Lower leg skin (tissue), 4 donors: ENCODE measurements at regions not wholly inside any gene's neighbourhood (a gene's known extent, or its start where the extent isn't known, plus 50 kb on each side); places are given as distances from the start of the nearest gene placed in this dataset.
"Not testable (repeated sequence)": the region's sequence is repeated elsewhere in the genome, so short reads cannot be mapped to it uniquely, and the experiment has no call there.

Experiments
- DNase-seq, 2 donors: peaks; one replicate each; pipeline ENCODE4 v3.0.0-alpha.2; 2019; ENCODE audit warnings: low spot score in 2 of 2
- H3K4me3 ChIP-seq: fragments of 200-600 bp; sonication (generic); 2 replicates; pipeline ENCODE4 v1.5.1; 2017; ENCODE audit warnings: mild to moderate bottlenecking, low read depth; ENCODE audit not compliant: poor library complexity, severe bottlenecking
- CTCF ChIP-seq, 3 donors: fragments of 450-650 bp; IDR thresholded peaks; one replicate each; pipeline ENCODE4 v1.5.1; 2016; ENCODE audit warnings: antibody characterized with exemption in 3 of 3, mild to moderate bottlenecking in 3 of 3, moderate library complexity in 2 of 3
- POLR2A ChIP-seq, 2 donors: fragments of 450-650 bp; IDR thresholded peaks; one replicate each; pipeline ENCODE4 v1.6.1; 2016 to 2017; ENCODE audit warnings: antibody characterized with exemption in 2 of 2, mild to moderate bottlenecking in 1 of 2, moderate library complexity in 1 of 2
- WGBS, 2 donors: methylation state at CpG; one replicate each; pipeline ENCODE4 v1.1.5; 2018; 5-methylcytosine and 5-hydroxymethylcytosine counted together
- intact Hi-C: fragments of 100-400 bp; cut with DNase I; formaldehyde crosslinking; loops from one replicate; pipeline ENCODE4 v1.15.0; 2023; ENCODE audit warnings: low total_unique reads

- intact Hi-C loops = no loop called here
- DNase-seq = no peak
- TF ChIP-seq CTCF (IDR thresholded peaks at IDR 0.05) (no peak), POLR2A (IDR thresholded peaks at IDR 0.05) (no peak)
- H3K4me3 ChIP-seq = no peak overlapping the region
Observed at GRCh38 chr18:56423626-56424025, 214.8 kb downstream of the TXNL1 start.

GRCh38 chr18:56421647-56422046, 216.7 kb downstream of the TXNL1 start:
- TF ChIP-seq CTCF (IDR thresholded peaks at IDR 0.05) (no peak), POLR2A (IDR thresholded peaks at IDR 0.05) (no peak)
- WGBS, 2 donors = 52 to 57% methylated on average over 2 of the region's 2 CpGs
- no peak overlapping the region for H3K4me3 ChIP-seq
- intact Hi-C loops = no loop called here
- no peak for DNase-seq

- intact Hi-C loops, DNase-seq, H3K4me3 ChIP-seq: not testable (repeated sequence)
- WGBS, 2 donors = 92 to 94% methylated on average over 5 of the region's 5 CpGs
Observed at GRCh38 chr18:56420868-56421267, 217.5 kb downstream of the TXNL1 start.

GRCh38 chr18:56414357-56414756, 224.0 kb downstream of the TXNL1 start:
- WGBS, 2 donors = 95 to 100% methylated on average over 2 of the region's 2 CpGs
- H3K4me3 ChIP-seq = no peak overlapping the region
- TF ChIP-seq POLR2A (IDR thresholded peaks at IDR 0.05) (no peak), CTCF (IDR thresholded peaks at IDR 0.05) (no peak)
- intact Hi-C loops = no loop called here
- DNase-seq = no peak

GRCh38 chr18:56413862-56414261, 224.5 kb downstream of the TXNL1 start:
- WGBS, 2 donors = 82 to 88% methylated on average over 2 to 3 of the region's 3 CpGs
- intact Hi-C loops = no loop called here
- DNase-seq = no peak
- H3K4me3 ChIP-seq = no peak overlapping the region
- TF ChIP-seq CTCF (IDR thresholded peaks at IDR 0.05) (no peak), POLR2A (IDR thresholded peaks at IDR 0.05) (no peak)

- 91 to 100% methylated on average over 1 of the region's 1 CpG for WGBS, 2 donors
- TF ChIP-seq CTCF (IDR thresholded peaks at IDR 0.05) = no peak
- TF ChIP-seq POLR2A (IDR thresholded peaks at IDR 0.05) = no peak
- H3K4me3 ChIP-seq = no peak overlapping the region
- intact Hi-C loops = no loop called here
- no peak for DNase-seq
Observed at GRCh38 chr18:56412951-56413350, 225.4 kb downstream of the TXNL1 start.
